ENCODE measurements at regions not wholly inside any gene's neighbourhood (a gene's known extent, or its start where the extent isn't known, plus 50 kb on each side); places are given as distances from the start of the nearest gene placed in this dataset.

- no peaks in the 10 kb centered on the region for H3K36me3 ChIP-seq (ENCODE audit: insufficient read depth, low read length)
- H3F3A ChIP-seq (ENCODE audit: low read depth), result no peaks in the 10 kb centered on the region
- no peaks in the 10 kb centered on the region for H3K4me1 ChIP-seq (ENCODE audit: insufficient read depth, low read length, poor library complexity, severe bottlenecking)
- H3K27me3 ChIP-seq (ENCODE audit: insufficient read depth, low read length, poor library complexity, severe bottlenecking), result no peaks in the 10 kb centered on the region
- H4K20me1 ChIP-seq (ENCODE audit: insufficient read depth, low read length, poor library complexity, severe bottlenecking), result no peaks in the 10 kb centered on the region
- no peak for TF ChIP-seq EZH2phosphoT487 (IDR thresholded peaks at IDR 0.05; ENCODE audit: borderline replicate concordance)
- TF ChIP-seq CTCF (conservative IDR thresholded peaks at IDR 0.05; ENCODE audit: low read length), result no peak
- H3K9ac ChIP-seq (ENCODE audit: low read depth, low read length, poor library complexity, severe bottlenecking), result no peak overlapping the region
- H3K9me3 ChIP-seq (ENCODE audit: insufficient read depth, low read depth, low read length), result no peaks in the 10 kb centered on the region
- H2AFZ ChIP-seq (ENCODE audit: low read length), result no peak overlapping the region
- H3K79me2 ChIP-seq (ENCODE audit: insufficient read depth, low read length), result no peaks in the 10 kb centered on the region
- no peak overlapping the region for H3K4me3 ChIP-seq (ENCODE audit: low read length, poor library complexity, severe bottlenecking)
- no peaks in the 10 kb centered on the region for H3K9me2 ChIP-seq (replicated peaks; ENCODE audit: low read depth, low read length)
- H3K4me2 ChIP-seq (ENCODE audit: low read depth, low read length, poor library complexity, severe bottlenecking), result no peak overlapping the region
These were observed 172.3 kb upstream of the MCTP2 start for GRCh38 chr15:94059013-94059587.

- Histone ChIP-seq H3K36me3 (ENCODE audit: insufficient read depth, low read length) (no peaks in the 10 kb centered on the region), H3F3A (ENCODE audit: low read depth) (no peaks in the 10 kb centered on the region), H3K27me3 (ENCODE audit: insufficient read depth, low read length, poor library complexity, severe bottlenecking) (no peaks in the 10 kb centered on the region), H3K9me3 (ENCODE audit: insufficient read depth, low read depth, low read length) (no peaks in the 10 kb centered on the region), H3K4me3 (ENCODE audit: low read length, poor library complexity, severe bottlenecking) (no peak overlapping the region), H3K79me2 (ENCODE audit: insufficient read depth, low read length) (no peaks in the 10 kb centered on the region), H3K4me1 (ENCODE audit: insufficient read depth, low read length, poor library complexity, severe bottlenecking) (no peaks in the 10 kb centered on the region), H3K4me2 (ENCODE audit: low read depth, low read length, poor library complexity, severe bottlenecking) (no peak overlapping the region), H4K20me1 (ENCODE audit: insufficient read depth, low read length, poor library complexity, severe bottlenecking) (no peaks in the 10 kb centered on the region), H3K9me2 (replicated peaks; ENCODE audit: low read depth, low read length) (no peaks in the 10 kb centered on the region), H2AFZ (ENCODE audit: low read length) (no peak overlapping the region), H3K9ac (ENCODE audit: low read depth, low read length, poor library complexity, severe bottlenecking) (no peak overlapping the region)
- no peak for TF ChIP-seq EZH2phosphoT487 (IDR thresholded peaks at IDR 0.05; ENCODE audit: borderline replicate concordance)
- no peak for TF ChIP-seq CTCF (conservative IDR thresholded peaks at IDR 0.05; ENCODE audit: low read length)
These were observed 174.1 kb upstream of the MCTP2 start for GRCh38 chr15:94057305-94057704.

- no peaks in the 10 kb centered on the region for H3F3A ChIP-seq (ENCODE audit: low read depth)
These were observed 175.0 kb upstream of the MCTP2 start for GRCh38 chr15:94056314-94056713.

More at GRCh38 chr15:94056314-94056713, 175.0 kb upstream of the MCTP2 start:
- Histone ChIP-seq H3K9ac (ENCODE audit: low read depth, low read length, poor library complexity, severe bottlenecking) (no peak overlapping the region), H3K36me3 (ENCODE audit: insufficient read depth, low read length) (no peaks in the 10 kb centered on the region), H4K20me1 (ENCODE audit: insufficient read depth, low read length, poor library complexity, severe bottlenecking) (no peaks in the 10 kb centered on the region), H3K4me2 (ENCODE audit: low read depth, low read length, poor library complexity, severe bottlenecking) (no peak overlapping the region), H2AFZ (ENCODE audit: low read length) (no peak overlapping the region), H3K27me3 (ENCODE audit: insufficient read depth, low read length, poor library complexity, severe bottlenecking) (no peaks in the 10 kb centered on the region), H3K9me2 (replicated peaks; ENCODE audit: low read depth, low read length) (no peaks in the 10 kb centered on the region), H3K9me3 (ENCODE audit: insufficient read depth, low read depth, low read length) (no peaks in the 10 kb centered on the region), H3K79me2 (ENCODE audit: insufficient read depth, low read length) (no peaks in the 10 kb centered on the region), H3K4me3 (ENCODE audit: low read length, poor library complexity, severe bottlenecking) (no peak overlapping the region), H3K4me1 (ENCODE audit: insufficient read depth, low read length, poor library complexity, severe bottlenecking) (no peaks in the 10 kb centered on the region)
- no peak for TF ChIP-seq CTCF (conservative IDR thresholded peaks at IDR 0.05; ENCODE audit: low read length)
- TF ChIP-seq EZH2phosphoT487 (IDR thresholded peaks at IDR 0.05; ENCODE audit: borderline replicate concordance), result no peak

Measured in Loucy (cell line).